K562 (cell line): ENCODE measurements at regions not wholly inside any gene's neighbourhood (a gene's known extent, or its start where the extent isn't known, plus 50 kb on each side); places are given as distances from the start of the nearest gene placed in this dataset.
"Not testable (repeated sequence)": the region's sequence is repeated elsewhere in the genome, so short reads cannot be mapped to it uniquely, and the experiment has no call there.

Experiments used
- E2F8 ChIP-seq: fragments of 450-650 bp; IDR thresholded peaks from 2 replicates; pipeline ENCODE4 v1.7.1; 2018; ENCODE audit warnings: mild to moderate bottlenecking, low read depth; ENCODE audit not compliant: partially characterized antibody
- MAFK ChIP-seq: IDR thresholded peaks from 2 replicates; pipeline ENCODE4 v1.6.1; 2011; ENCODE audit warnings: low read length, improper control_type of control experiment
- MAX ChIP-seq: sonication (generic); formaldehyde crosslinking; IDR thresholded peaks from 2 replicates; pipeline ENCODE4 v1.9.0; 2022; ENCODE audit warnings: mild to moderate bottlenecking, missing genetic modification reagents
- NFE2L1 ChIP-seq: fragments of 450-650 bp; IDR thresholded peaks from 2 replicates; pipeline ENCODE4 v1.6.1; 2016; ENCODE audit warnings: missing genetic modification characterization, low read depth, mild to moderate bottlenecking, missing compliant biosample characterization, moderate library complexity, borderline replicate concordance
- NR2C1 ChIP-seq, 2 experiments: fragments of 450-650 bp; IDR thresholded peaks; 2 replicates each; pipeline ENCODE4 v1.6.1; 2017; ENCODE audit warnings: mild to moderate bottlenecking in 2 of 2, antibody characterized with exemption in 1 of 2, inconsistent platforms in 1 of 2, missing compliant biosample characterization in 1 of 2, missing genetic modification characterization in 1 of 2
- PRDM10 ChIP-seq: fragments of 450-650 bp; IDR thresholded peaks from 2 replicates; pipeline ENCODE4 v1.6.1; 2018; ENCODE audit not compliant: partially characterized antibody
- SNAPC5 ChIP-seq: fragments of 250-450 bp; sonication (Bioruptor Pico); IDR thresholded peaks from 2 replicates; pipeline ENCODE4 v1.8.0; 2021; ENCODE audit warnings: moderate library complexity, mild to moderate bottlenecking, inconsistent platforms
- ZBTB26 ChIP-seq: fragments of 450-650 bp; formaldehyde crosslinking; IDR thresholded peaks from 2 replicates; pipeline ENCODE4 v1.4.0; 2022; ENCODE audit warnings: missing genetic modification characterization

- TF ChIP-seq ZBTB26 (CRISPR knock-in tag); SNAPC5 (CRISPR knock-in tag); MAFK; MAX; PRDM10; NR2C1 (IDR thresholded peaks at IDR 0.05); NR2C1 (tag; IDR thresholded peaks at IDR 0.05); E2F8; NFE2L1 (tag): not testable (repeated sequence)
Measured at GRCh38 chr15:84531709-84532367, 69.0 kb upstream of the ZSCAN2 start.
